NT2/D1 (cell line): ENCODE measurements at regions not wholly inside any gene's neighbourhood (a gene's known extent, or its start where the extent isn't known, plus 50 kb on each side); places are given as distances from the start of the nearest gene placed in this dataset.
"Not testable (repeated sequence)": the region's sequence is repeated elsewhere in the genome, so short reads cannot be mapped to it uniquely, and the experiment has no call there.

ENCODE experiments used
- DNase-seq: peaks from one replicate; pipeline ENCODE4 v3.0.0-alpha.2; 2011; ENCODE audit warnings: low read depth, low spot score
- H3K27me3 ChIP-seq: 2 replicates; pipeline ENCODE4 v1.6.0; 2011; ENCODE audit warnings: mild to moderate bottlenecking; ENCODE audit not compliant: insufficient read length, insufficient read depth
- H3K36me3 ChIP-seq: 2 replicates; pipeline ENCODE4 v1.6.1; 2011; ENCODE audit warnings: mild to moderate bottlenecking, low read length, mixed read lengths; ENCODE audit not compliant: insufficient read depth, insufficient read length
- H3K4me1 ChIP-seq: 2 replicates; pipeline ENCODE4 v1.5.1; 2011; ENCODE audit not compliant: insufficient read depth, insufficient read length
- H3K4me3 ChIP-seq: 2 replicates; pipeline ENCODE4 v1.5.1; 2011; ENCODE audit warnings: low read depth; ENCODE audit not compliant: insufficient read length
- H3K9ac ChIP-seq: 2 replicates; pipeline ENCODE4 v1.6.0; 2011; ENCODE audit warnings: low read depth; ENCODE audit not compliant: insufficient read length
- H3K9me3 ChIP-seq: 2 replicates; pipeline ENCODE4 v1.5.1; 2011; ENCODE audit warnings: mild to moderate bottlenecking, low read length; ENCODE audit not compliant: insufficient read depth
- SUZ12 ChIP-seq: IDR thresholded peaks from 2 replicates; pipeline ENCODE4 v1.6.1; 2011; ENCODE audit not compliant: insufficient read length, insufficient read depth; ENCODE audit errors: extremely low read depth
- YY1 ChIP-seq: IDR thresholded peaks from 2 replicates; pipeline ENCODE4 v1.6.1; 2011; ENCODE audit not compliant: insufficient read length, insufficient read depth
- ZNF274 ChIP-seq: IDR thresholded peaks from 2 replicates; pipeline ENCODE4 v1.6.1; 2011; ENCODE audit warnings: mild to moderate bottlenecking, low read depth, low read length

DNA sequence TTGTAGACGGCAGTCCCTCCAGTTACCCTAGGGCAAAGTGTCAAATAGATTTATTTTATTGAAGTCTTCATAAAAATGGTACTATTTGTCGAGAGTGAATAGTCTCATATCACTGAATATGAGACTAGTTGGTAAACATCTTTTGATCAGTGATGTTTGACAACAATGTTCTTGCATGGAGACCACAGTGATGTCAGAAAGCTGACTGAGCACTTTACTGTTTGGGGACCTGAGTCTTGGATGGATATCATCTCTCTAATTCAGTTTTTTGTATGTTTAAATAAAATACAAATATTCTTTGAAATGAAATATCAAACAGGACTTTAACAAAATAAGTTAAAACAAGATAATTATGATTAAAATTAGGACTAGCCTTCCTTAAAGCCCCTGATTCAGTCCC lies 1315.4 kb upstream of the NRXN1 start:
- Histone ChIP-seq H3K36me3 (peaks cover 13% of the 10 kb centered on the region), H3K9me3 (no peaks in the 10 kb centered on the region), H3K4me3 (no peak overlapping the region), H3K27me3 (no peaks in the 10 kb centered on the region), H3K9ac (no peak overlapping the region), H3K4me1 (no peaks in the 10 kb centered on the region)
- TF ChIP-seq ZNF274, result no peak
- TF ChIP-seq SUZ12, result no peak
- no peak for TF ChIP-seq YY1
- DNase-seq, result no peak

DNA sequence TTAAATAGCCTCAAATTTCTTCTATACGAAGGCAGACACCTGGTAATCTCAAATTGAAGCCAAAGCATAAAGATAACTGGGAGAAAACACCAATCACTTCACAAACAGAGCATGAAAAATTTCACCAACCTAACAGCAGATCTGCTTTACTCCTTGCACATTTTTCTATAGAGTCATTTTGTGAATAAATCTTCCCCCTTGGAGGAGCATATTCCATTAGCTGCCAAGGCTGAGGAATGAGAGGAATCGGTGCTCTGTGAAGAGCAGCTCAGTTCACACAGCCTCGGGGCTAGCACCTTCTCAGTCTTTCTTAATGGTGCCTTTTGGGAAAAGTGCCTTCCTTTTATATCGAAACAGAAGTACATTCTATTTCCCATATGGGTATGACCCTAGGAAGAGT lies 1313.7 kb upstream of the NRXN1 start:
- TF ChIP-seq ZNF274 (no peak), YY1 (no peak), SUZ12 (no peak)
- no peaks in the 10 kb centered on the region for H3K27me3 ChIP-seq
- no peak for DNase-seq
- H3K36me3 ChIP-seq, result peaks cover 12% of the 10 kb centered on the region
- no peak overlapping the region for H3K4me3 ChIP-seq
- no peaks in the 10 kb centered on the region for H3K4me1 ChIP-seq
- no peak overlapping the region for H3K9ac ChIP-seq
- 0 out of 2 replicates have a peak, but pooled peaks cover 4% of the 10 kb centered on the region for H3K9me3 ChIP-seq

DNA sequence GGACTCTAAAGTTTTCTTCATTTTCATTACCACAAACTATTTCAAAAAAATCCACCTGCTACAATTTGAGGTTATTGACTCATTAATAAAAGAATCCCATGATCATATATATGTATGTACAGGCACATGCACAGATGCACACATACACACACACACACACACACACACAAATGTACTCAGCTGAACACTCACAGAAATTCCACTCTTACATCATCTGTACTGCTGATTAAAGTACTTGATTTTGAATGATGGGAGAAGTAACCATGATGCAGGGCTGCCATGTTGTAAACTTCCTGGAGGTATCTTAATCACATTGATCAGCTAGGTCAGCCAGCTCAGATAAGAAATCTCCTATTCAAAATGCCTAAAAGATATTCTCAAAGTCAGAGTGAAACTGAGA lies 1313.2 kb upstream of the NRXN1 start:
- TF ChIP-seq YY1 (no peak), ZNF274 (no peak), SUZ12 (no peak)
- Histone ChIP-seq H3K4me3 (no peak overlapping the region), H3K4me1 (no peaks in the 10 kb centered on the region), H3K9ac (no peak overlapping the region), H3K9me3 (0 out of 2 replicates have a peak, but pooled peaks cover 4% of the 10 kb centered on the region), H3K36me3 (peaks cover 7% of the 10 kb centered on the region), H3K27me3 (no peaks in the 10 kb centered on the region)
- no peak for DNase-seq

DNA sequence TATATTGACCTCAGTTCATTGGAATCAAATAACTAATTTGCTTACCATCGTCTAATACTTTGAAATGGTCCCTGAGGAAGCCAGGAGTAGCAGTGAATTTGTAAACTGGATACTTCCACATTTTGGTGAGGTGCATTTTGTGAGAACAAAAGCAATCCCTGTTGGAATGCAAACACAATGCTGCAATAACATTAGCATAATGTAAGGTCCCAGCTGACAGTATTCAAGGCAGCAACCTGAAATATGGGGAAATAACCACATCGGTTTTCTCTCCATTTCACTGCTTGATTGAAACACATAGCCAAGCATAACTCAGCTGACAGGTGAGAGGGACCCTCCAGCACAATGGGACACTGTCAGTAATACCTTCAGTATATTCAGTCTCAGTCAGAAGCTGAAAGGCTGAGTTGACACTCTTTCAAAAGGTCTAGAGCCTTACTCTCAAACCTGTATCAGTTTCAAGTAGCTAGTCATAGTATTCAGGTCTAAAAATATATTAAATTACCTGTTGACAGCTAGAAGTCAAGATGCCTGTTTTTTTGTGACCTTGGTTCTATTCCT lies 1311.9 kb upstream of the NRXN1 start:
- Histone ChIP-seq H3K36me3 (no peaks in the 10 kb centered on the region), H3K9me3 (0 out of 2 replicates have a peak, but pooled peaks cover 4% of the 10 kb centered on the region), H3K27me3 (no peaks in the 10 kb centered on the region), H3K9ac (no peak overlapping the region), H3K4me1 (no peaks in the 10 kb centered on the region), H3K4me3 (no peak overlapping the region)
- TF ChIP-seq ZNF274, result no peak
- TF ChIP-seq SUZ12, result no peak
- TF ChIP-seq YY1, result no peak
- DNase-seq, result no peak

DNA sequence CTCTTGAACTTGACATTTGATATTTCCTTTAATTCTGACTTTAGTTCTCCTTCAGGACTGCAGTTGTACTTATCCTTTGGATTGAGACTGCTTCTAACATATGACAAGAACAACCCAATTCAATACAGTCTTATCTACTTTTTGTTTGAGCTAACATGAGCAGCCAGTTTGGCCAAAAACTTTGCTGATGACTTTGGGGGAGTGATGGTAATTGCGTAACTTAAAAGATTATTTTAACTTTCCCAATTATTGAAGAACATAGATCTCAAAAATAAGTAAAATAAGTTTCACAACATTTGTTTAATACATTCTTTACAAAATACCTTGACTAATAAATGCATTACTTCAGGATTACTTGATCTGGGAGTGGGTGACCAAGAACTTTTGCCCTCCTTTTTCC lies 1311.1 kb upstream of the NRXN1 start:
- TF ChIP-seq SUZ12, result no peak
- TF ChIP-seq ZNF274, result no peak
- TF ChIP-seq YY1, result no peak
- Histone ChIP-seq H3K4me1 (no peaks in the 10 kb centered on the region), H3K27me3 (no peaks in the 10 kb centered on the region), H3K9me3 (0 out of 2 replicates have a peak, but pooled peaks cover 4% of the 10 kb centered on the region), H3K36me3 (no peaks in the 10 kb centered on the region), H3K4me3 (no peak overlapping the region), H3K9ac (no peak overlapping the region)
- no peak for DNase-seq

DNA sequence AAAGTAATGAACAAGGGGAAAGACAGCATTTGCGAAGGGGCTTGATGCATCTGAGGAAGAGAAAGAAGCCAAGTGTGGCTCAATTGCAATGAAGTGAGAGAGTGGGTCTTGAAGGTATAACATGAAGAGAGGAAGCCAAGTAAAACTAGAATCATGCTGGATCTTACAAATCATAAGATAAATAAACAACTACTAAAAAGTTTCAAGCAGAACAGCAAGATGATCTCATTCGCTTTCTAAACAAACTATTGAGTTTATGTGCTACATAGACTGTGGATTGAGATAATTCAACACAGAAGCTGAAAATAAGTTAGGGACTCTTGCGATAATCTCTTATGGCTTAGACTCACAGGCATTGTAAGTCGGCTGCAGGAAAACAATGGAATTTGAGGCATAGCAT lies 1310.5 kb upstream of the NRXN1 start:
- no peak overlapping the region for H3K4me3 ChIP-seq
- H3K27me3 ChIP-seq, result no peaks in the 10 kb centered on the region
- H3K9ac ChIP-seq, result no peak overlapping the region
- 0 out of 2 replicates have a peak, but pooled peaks cover 4% of the 10 kb centered on the region for H3K9me3 ChIP-seq
- no peaks in the 10 kb centered on the region for H3K4me1 ChIP-seq
- DNase-seq, result no peak
- TF ChIP-seq ZNF274 (no peak), SUZ12 (no peak), YY1 (no peak)
- no peaks in the 10 kb centered on the region for H3K36me3 ChIP-seq

DNA sequence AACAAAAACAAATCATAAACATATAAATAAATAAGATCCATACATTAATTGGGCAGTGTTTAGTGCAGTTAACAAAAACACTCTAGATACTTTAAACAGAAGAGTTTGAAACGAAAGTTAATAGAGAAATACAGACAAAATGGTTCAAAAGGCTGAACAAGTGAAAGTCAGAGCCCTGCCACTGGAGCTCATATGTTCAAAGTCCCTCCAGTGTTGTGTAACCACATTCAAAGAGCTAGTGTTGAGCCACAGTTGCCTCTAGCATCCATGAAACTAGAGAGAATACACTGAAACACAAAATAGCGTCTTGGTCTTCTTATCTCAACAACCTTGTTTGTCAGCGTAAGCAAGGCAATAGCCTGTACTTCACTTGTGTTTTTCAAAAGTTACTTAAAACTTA lies 1309.8 kb upstream of the NRXN1 start:
- Histone ChIP-seq H3K36me3 (no peaks in the 10 kb centered on the region), H3K4me3 (no peak overlapping the region), H3K9ac (no peak overlapping the region), H3K9me3 (0 out of 2 replicates have a peak, but pooled peaks cover 4% of the 10 kb centered on the region), H3K4me1 (no peaks in the 10 kb centered on the region), H3K27me3 (no peaks in the 10 kb centered on the region)
- no peak for DNase-seq
- TF ChIP-seq SUZ12 (no peak), ZNF274 (no peak), YY1 (no peak)

DNA sequence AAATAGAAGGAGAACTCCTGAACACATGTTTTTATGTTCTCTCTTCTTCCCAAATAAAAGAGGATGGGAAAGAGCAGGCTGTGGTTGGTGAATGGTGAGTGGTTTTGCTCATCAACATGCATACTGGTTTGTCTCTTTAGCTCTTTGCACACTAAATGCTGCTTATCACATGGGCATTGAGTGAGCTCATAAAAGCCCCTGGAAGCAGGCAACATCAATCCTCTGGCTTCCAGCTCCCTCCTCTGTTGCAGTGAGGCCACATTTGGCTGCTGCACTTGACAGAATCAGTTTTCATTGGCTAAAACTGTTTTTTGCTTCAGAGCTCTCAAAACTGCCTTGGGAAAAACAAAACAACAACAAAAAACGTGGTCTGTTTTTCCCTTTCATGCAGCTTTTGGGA lies 1308.2 kb upstream of the NRXN1 start:
- H3K9ac ChIP-seq, result no peak overlapping the region
- no peak overlapping the region for H3K4me3 ChIP-seq
- no peaks in the 10 kb centered on the region for H3K4me1 ChIP-seq
- no peak for TF ChIP-seq YY1
- no peak for TF ChIP-seq SUZ12
- no peak for TF ChIP-seq ZNF274
- no peaks in the 10 kb centered on the region for H3K36me3 ChIP-seq
- no peak for DNase-seq
- H3K27me3 ChIP-seq, result no peaks in the 10 kb centered on the region
- H3K9me3 ChIP-seq, result 0 out of 2 replicates have a peak, but pooled peaks cover 4% of the 10 kb centered on the region

DNA sequence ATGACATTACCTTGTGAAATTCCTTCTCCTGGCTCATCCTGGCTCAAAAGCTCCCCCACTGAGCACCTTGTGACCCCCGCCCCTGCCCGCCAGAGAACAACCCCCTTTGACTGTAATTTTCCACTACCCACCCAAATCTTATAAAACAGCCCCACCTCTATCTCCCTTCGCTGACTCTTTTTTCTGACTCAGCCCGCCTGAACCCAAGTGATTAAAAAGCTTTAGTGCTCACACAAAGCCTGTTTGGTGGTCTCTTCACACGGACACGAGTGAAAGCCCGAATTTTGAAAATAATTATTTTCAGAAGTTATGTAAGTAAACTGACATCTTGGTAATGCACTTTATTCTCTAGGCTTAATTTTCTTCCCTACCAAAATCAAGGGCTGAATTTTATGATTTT lies 1305.9 kb upstream of the NRXN1 start:
- H3K4me1 ChIP-seq, H3K36me3 ChIP-seq, H3K9me3 ChIP-seq, DNase-seq, H3K27me3 ChIP-seq: not testable (repeated sequence)
- H3K4me3 ChIP-seq, result peak overlapping the region; percentile 26
- H3K9ac ChIP-seq, result peak overlapping the region; percentile 32
